GM21528 (cell line): ENCODE measurements at regions not wholly inside any gene's neighbourhood (a gene's known extent, or its start where the extent isn't known, plus 50 kb on each side); places are given as distances from the start of the nearest gene placed in this dataset.
"Not testable (repeated sequence)": the region's sequence is repeated elsewhere in the genome, so short reads cannot be mapped to it uniquely, and the experiment has no call there.

ENCODE experiments used
- ATAC-seq: cut with Tn5 transposase; IDR thresholded peaks from one replicate; pipeline ENCODE4 v1.9.1; 2021; ENCODE audit warnings: mild to moderate bottlenecking, moderate library complexity; ENCODE audit not compliant: unreplicated experiment, low FRiP score

- no peak for ATAC-seq
Measured at GRCh38 chr6:145153495-145153894, 581.8 kb downstream of the EPM2A start.

GRCh38 chr6:145155411-145155810 lies 579.9 kb downstream of the EPM2A start:
- ATAC-seq: no peak

- ATAC-seq: no peak
Measured at GRCh38 chr6:145155873-145156782, 579.2 kb downstream of the EPM2A start.

- ATAC-seq: not testable (repeated sequence)
Measured at GRCh38 chr6:145158636-145159035, 576.7 kb downstream of the EPM2A start.

GRCh38 chr6:145159921-145160320 lies 575.4 kb downstream of the EPM2A start:
- no peak for ATAC-seq

- ATAC-seq: no peak
Measured at GRCh38 chr6:145161501-145161900, 573.8 kb downstream of the EPM2A start.

- no peak for ATAC-seq
Measured at GRCh38 chr6:145169726-145170224, 565.5 kb downstream of the EPM2A start.

- ATAC-seq: no peak
Measured at GRCh38 chr6:145175470-145175869, 559.9 kb downstream of the EPM2A start.

GRCh38 chr6:145178391-145178790 lies 556.9 kb downstream of the EPM2A start:
- no peak for ATAC-seq

GRCh38 chr6:145187491-145188206 lies 547.7 kb downstream of the EPM2A start:
- no peak for ATAC-seq

- no peak for ATAC-seq
Measured at GRCh38 chr6:145189836-145190235, 545.5 kb downstream of the EPM2A start.

- ATAC-seq: no peak
Measured at GRCh38 chr6:145194389-145194788, 540.9 kb downstream of the EPM2A start.

- no peak for ATAC-seq
Measured at GRCh38 chr6:145199961-145200360, 535.4 kb downstream of the EPM2A start.

GRCh38 chr6:145204301-145204700 lies 531.0 kb downstream of the EPM2A start:
- no peak for ATAC-seq

- ATAC-seq: no peak
Measured at GRCh38 chr6:145206247-145206907, 528.9 kb downstream of the EPM2A start.

- ATAC-seq: no peak
Measured at GRCh38 chr6:145208474-145208873, 526.8 kb downstream of the EPM2A start.

GRCh38 chr6:145209272-145209671 lies 526.0 kb downstream of the EPM2A start:
- no peak for ATAC-seq

- peak; percentile 35 for ATAC-seq
Measured at GRCh38 chr6:145212813-145213212, 522.5 kb downstream of the EPM2A start.

GRCh38 chr6:145213614-145214013 lies 521.7 kb downstream of the EPM2A start:
- ATAC-seq: peak; percentile 88

GRCh38 chr6:145214570-145214969 lies 520.8 kb downstream of the EPM2A start:
- ATAC-seq: no peak

- no peak for ATAC-seq
Measured at GRCh38 chr6:145224450-145224849, 510.9 kb downstream of the EPM2A start.
